ENCODE measurements at regions not wholly inside any gene's neighbourhood (a gene's known extent, or its start where the extent isn't known, plus 50 kb on each side); places are given as distances from the start of the nearest gene placed in this dataset.

DNA sequence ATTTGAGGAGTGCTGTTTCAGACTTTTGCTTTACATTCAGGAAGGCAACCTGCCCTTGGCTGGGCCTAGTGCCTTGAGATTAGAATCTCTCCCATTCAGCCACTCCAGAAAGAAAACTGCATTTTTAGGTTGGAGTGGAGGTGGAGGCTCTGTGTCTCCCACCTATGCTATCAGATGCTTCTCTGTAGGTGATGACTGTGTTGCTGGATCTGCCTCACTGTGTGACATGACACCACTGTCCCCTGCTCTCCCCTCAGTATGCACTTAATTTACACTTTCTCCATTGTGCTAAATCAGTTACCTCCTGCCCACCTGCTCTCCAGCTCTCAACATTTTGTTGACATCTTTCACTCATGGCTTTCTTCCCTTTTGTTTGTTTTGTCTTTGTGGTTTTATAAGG is 265.8 kb downstream of the TENT4A start:
- no peaks in the 10 kb centered on the region for H3K4me1 ChIP-seq (ENCODE audit: insufficient read depth, low read length, severe bottlenecking)
- no peaks in the 10 kb centered on the region for H3K27me3 ChIP-seq (ENCODE audit: insufficient read depth, low read length)
- no peaks in the 10 kb centered on the region for H4K20me1 ChIP-seq (ENCODE audit: insufficient read depth, low read length)
- no peaks in the 10 kb centered on the region for H3F3A ChIP-seq (ENCODE audit: insufficient read depth, low read length)
- no peaks in the 10 kb centered on the region for H3K79me2 ChIP-seq (ENCODE audit: insufficient read depth, low read length)
- H3K9me3 ChIP-seq (ENCODE audit: low read length) = no peaks in the 10 kb centered on the region
- no peak overlapping the region for H3K4me3 ChIP-seq (ENCODE audit: low read depth, low read length, poor library complexity, severe bottlenecking)
- H3K9ac ChIP-seq (ENCODE audit: low read length) = no peak overlapping the region
- no peak overlapping the region for H3K27ac ChIP-seq (ENCODE audit: low read depth, low read length, poor library complexity, severe bottlenecking)
- TF ChIP-seq EZH2 (IDR thresholded peaks at IDR 0.05; ENCODE audit: borderline replicate concordance, low read length) = no peak
- TF ChIP-seq, protein P1, sequence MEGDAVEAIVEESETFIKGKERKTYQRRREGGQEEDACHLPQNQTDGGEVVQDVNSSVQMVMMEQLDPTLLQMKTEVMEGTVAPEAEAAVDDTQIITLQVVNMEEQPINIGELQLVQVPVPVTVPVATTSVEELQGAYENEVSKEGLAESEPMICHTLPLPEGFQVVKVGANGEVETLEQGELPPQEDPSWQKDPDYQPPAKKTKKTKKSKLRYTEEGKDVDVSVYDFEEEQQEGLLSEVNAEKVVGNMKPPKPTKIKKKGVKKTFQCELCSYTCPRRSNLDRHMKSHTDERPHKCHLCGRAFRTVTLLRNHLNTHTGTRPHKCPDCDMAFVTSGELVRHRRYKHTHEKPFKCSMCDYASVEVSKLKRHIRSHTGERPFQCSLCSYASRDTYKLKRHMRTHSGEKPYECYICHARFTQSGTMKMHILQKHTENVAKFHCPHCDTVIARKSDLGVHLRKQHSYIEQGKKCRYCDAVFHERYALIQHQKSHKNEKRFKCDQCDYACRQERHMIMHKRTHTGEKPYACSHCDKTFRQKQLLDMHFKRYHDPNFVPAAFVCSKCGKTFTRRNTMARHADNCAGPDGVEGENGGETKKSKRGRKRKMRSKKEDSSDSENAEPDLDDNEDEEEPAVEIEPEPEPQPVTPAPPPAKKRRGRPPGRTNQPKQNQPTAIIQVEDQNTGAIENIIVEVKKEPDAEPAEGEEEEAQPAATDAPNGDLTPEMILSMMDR (IDR thresholded peaks at IDR 0.05; ENCODE audit: low read length) = no peak
- no peaks in the 10 kb centered on the region for H3K36me3 ChIP-seq (ENCODE audit: insufficient read depth, low read length)
- no peak overlapping the region for H2AFZ ChIP-seq (ENCODE audit: low read length)
- H3K9me2 ChIP-seq (ENCODE audit: low read depth, low read length) = no peaks in the 10 kb centered on the region
- no peak overlapping the region for H3K4me2 ChIP-seq (ENCODE audit: low read length)

DNA sequence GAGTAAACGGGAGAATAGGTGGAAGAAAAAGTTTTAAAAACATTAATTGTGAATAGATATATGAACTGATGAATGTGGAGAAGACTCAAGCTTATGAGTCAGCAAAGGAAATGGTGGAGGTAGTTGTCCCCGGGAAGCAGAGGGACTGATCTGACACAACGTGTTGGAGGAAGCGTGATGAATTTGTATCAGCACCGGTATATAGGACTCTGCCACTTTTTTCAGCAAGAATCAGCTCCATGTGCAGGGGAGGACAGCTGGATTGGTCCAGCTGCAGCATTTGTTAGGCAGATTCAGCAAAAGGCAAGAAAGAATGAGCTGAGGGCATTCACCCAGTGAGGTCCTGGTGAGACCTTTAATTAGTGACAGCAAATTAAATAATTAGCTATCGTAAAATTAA is 276.0 kb downstream of the TENT4A start:
- H3K4me1 ChIP-seq (ENCODE audit: insufficient read depth, low read length, severe bottlenecking) = no peaks in the 10 kb centered on the region
- no peaks in the 10 kb centered on the region for H3K27me3 ChIP-seq (ENCODE audit: insufficient read depth, low read length)
- no peak overlapping the region for H3K4me3 ChIP-seq (ENCODE audit: low read depth, low read length, poor library complexity, severe bottlenecking)
- H2AFZ ChIP-seq (ENCODE audit: low read length) = no peak overlapping the region
- no peaks in the 10 kb centered on the region for H3F3A ChIP-seq (ENCODE audit: insufficient read depth, low read length)
- no peaks in the 10 kb centered on the region for H3K9me2 ChIP-seq (ENCODE audit: low read depth, low read length)
- no peak overlapping the region for H3K4me2 ChIP-seq (ENCODE audit: low read length)
- no peak overlapping the region for H3K9ac ChIP-seq (ENCODE audit: low read length)
- TF ChIP-seq EZH2 (IDR thresholded peaks at IDR 0.05; ENCODE audit: borderline replicate concordance, low read length) = no peak
- TF ChIP-seq, protein P1 (IDR thresholded peaks at IDR 0.05; ENCODE audit: low read length) = no peak
- no peaks in the 10 kb centered on the region for H3K79me2 ChIP-seq (ENCODE audit: insufficient read depth, low read length)
- no peaks in the 10 kb centered on the region for H3K36me3 ChIP-seq (ENCODE audit: insufficient read depth, low read length)
- no peaks in the 10 kb centered on the region for H3K9me3 ChIP-seq (ENCODE audit: low read length)
- no peak overlapping the region for H3K27ac ChIP-seq (ENCODE audit: low read depth, low read length, poor library complexity, severe bottlenecking)
- H4K20me1 ChIP-seq (ENCODE audit: insufficient read depth, low read length) = no peaks in the 10 kb centered on the region

DNA sequence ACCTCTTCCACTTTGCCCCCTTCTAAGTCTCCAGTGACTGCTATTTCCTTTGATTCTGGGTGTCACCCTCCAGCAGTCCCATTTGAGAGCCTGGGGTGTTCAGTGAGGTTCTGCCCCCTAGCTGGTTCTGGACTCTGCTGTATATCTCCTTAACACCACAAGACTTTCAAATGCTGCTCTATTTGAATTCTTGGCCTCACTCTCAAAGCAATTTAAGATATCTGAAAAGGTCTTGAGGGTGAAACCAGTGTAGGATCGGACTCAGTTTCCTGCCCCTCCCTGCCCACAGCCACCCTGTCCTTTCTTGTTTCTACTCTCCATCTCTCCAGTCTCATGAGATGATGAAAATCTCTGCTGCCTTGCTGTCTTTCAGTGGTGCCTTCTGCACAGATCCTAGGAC is 280.9 kb downstream of the TENT4A start:
- H3K27me3 ChIP-seq (ENCODE audit: insufficient read depth, low read length) = no peaks in the 10 kb centered on the region
- H3K36me3 ChIP-seq (ENCODE audit: insufficient read depth, low read length) = no peaks in the 10 kb centered on the region
- no peaks in the 10 kb centered on the region for H4K20me1 ChIP-seq (ENCODE audit: insufficient read depth, low read length)
- H3K9ac ChIP-seq (ENCODE audit: low read length) = no peak overlapping the region
- H3F3A ChIP-seq (ENCODE audit: insufficient read depth, low read length) = no peaks in the 10 kb centered on the region
- no peak overlapping the region for H3K4me2 ChIP-seq (ENCODE audit: low read length)
- H3K9me2 ChIP-seq (ENCODE audit: low read depth, low read length) = no peaks in the 10 kb centered on the region
- TF ChIP-seq, protein P1 (IDR thresholded peaks at IDR 0.05; ENCODE audit: low read length) = no peak
- no peak for TF ChIP-seq EZH2 (IDR thresholded peaks at IDR 0.05; ENCODE audit: borderline replicate concordance, low read length)
- no peaks in the 10 kb centered on the region for H3K9me3 ChIP-seq (ENCODE audit: low read length)
- no peak overlapping the region for H3K27ac ChIP-seq (ENCODE audit: low read depth, low read length, poor library complexity, severe bottlenecking)
- no peaks in the 10 kb centered on the region for H3K4me1 ChIP-seq (ENCODE audit: insufficient read depth, low read length, severe bottlenecking)
- no peaks in the 10 kb centered on the region for H3K79me2 ChIP-seq (ENCODE audit: insufficient read depth, low read length)
- H2AFZ ChIP-seq (ENCODE audit: low read length) = no peak overlapping the region
- H3K4me3 ChIP-seq (ENCODE audit: low read depth, low read length, poor library complexity, severe bottlenecking) = no peak overlapping the region
